Endothelial cell of umbilical vein (primary cell): ENCODE measurements at regions not wholly inside any gene's neighbourhood (a gene's known extent, or its start where the extent isn't known, plus 50 kb on each side); places are given as distances from the start of the nearest gene placed in this dataset.

Source experiments
- BruUV-seq: library from RNA; stranded (reverse); fragments of 400-500 nt; replicated peaks from 2 replicates; lab custom pipeline; 2021; lab: Mats Ljungman, UMichigan
- CTCF ChIA-PET: fragments of 300-600, 350-600 bp; sonication (Branson Sonifier 250); formaldehyde crosslinking; loops from one replicate; lab custom pipeline; 2021; ENCODE audit warnings: antibody characterized with exemption, inconsistent platforms; lab: Charles Lee
- POLR2A ChIA-PET: fragments of 300-600, 350-600 bp; sonication (Branson Sonifier 250); formaldehyde crosslinking; loops from one replicate; lab custom pipeline; 2021; ENCODE audit warnings: antibody characterized with exemption, inconsistent platforms; lab: Charles Lee
- DNase-seq: peaks from one replicate; pipeline ENCODE4 v3.0.0-alpha.2; 2011; ENCODE audit warnings: low read depth, low spot score
- FAIRE-seq: peaks from 2 replicates; lab custom pipeline; 2011; peaks lifted over from hg19 to GRCh38; lab: Jason Lieb, UNC
- H2AFZ ChIP-seq: 2 replicates; pipeline ENCODE4 v1.6.0; 2012; ENCODE audit warnings: low read depth, low read length, control low read depth, inconsistent platforms
- H3K27ac ChIP-seq: 2 replicates; pipeline ENCODE4 v1.5.1; 2011; ENCODE audit warnings: low read depth, mild to moderate bottlenecking, control low read depth, low read length, moderate library complexity; ENCODE audit not compliant: insufficient read depth
- H3K27me3 ChIP-seq, 2 experiments: 2 replicates each; pipeline versions ENCODE4 v1.6.0 to v1.6.1; 2011; ENCODE audit warnings: low read length in 2 of 2, mixed read lengths in 1 of 2; ENCODE audit not compliant: control insufficient read depth in 2 of 2, insufficient read depth in 2 of 2
- H3K36me3 ChIP-seq, 2 experiments: 2 replicates in 1 of 2; 3 replicates in 1 of 2; pipeline ENCODE4 v1.5.1; 2011; ENCODE audit warnings: low read length in 2 of 2, mild to moderate bottlenecking in 1 of 2, moderate library complexity in 1 of 2; ENCODE audit not compliant: control insufficient read depth in 2 of 2, insufficient read depth in 2 of 2; ENCODE audit errors: extremely low read depth in 1 of 2
- H3K4me1 ChIP-seq: 3 replicates; pipeline ENCODE4 v1.5.1; 2011; ENCODE audit warnings: mild to moderate bottlenecking, low read length; ENCODE audit not compliant: control insufficient read depth, insufficient read depth; ENCODE audit errors: extremely low read depth
- H3K4me2 ChIP-seq: 2 replicates; pipeline ENCODE4 v1.6.1; 2011; ENCODE audit warnings: low read length, control low read depth, mixed read lengths; ENCODE audit not compliant: insufficient read depth
- H3K4me3 ChIP-seq, 3 experiments: fragments of 200-600 bp in 1 of 3; sonication (generic), shearing (Covaris generic) in 1 of 3; replicated peaks in 1 of 3; 2 replicates each; pipeline ENCODE4 v1.5.1; 2011 to 2016; ENCODE audit warnings: control low read depth in 3 of 3, low read length in 3 of 3, mild to moderate bottlenecking in 2 of 3, inconsistent platforms in 1 of 3, low read depth in 1 of 3, moderate library complexity in 1 of 3; ENCODE audit not compliant: insufficient read depth in 1 of 3
- H3K79me2 ChIP-seq: 2 replicates; pipeline ENCODE4 v1.6.0; 2012; ENCODE audit warnings: low read length, inconsistent platforms; ENCODE audit not compliant: control insufficient read depth, insufficient read depth
- H3K9ac ChIP-seq: replicated peaks from 2 replicates; pipeline ENCODE3; 2011; ENCODE audit warnings: low read length, control low read depth; ENCODE audit not compliant: insufficient read depth; ENCODE audit errors: extremely low read depth
- H3K9me1 ChIP-seq: replicated peaks from 3 replicates; pipeline ENCODE4 v1.6.0; 2011; ENCODE audit warnings: mild to moderate bottlenecking, low read length; ENCODE audit not compliant: control insufficient read depth, insufficient read depth; ENCODE audit errors: extremely low read depth
- H3K9me3 ChIP-seq: replicated peaks from 2 replicates; pipeline ENCODE4 v1.5.1; 2012; ENCODE audit warnings: low read length, inconsistent platforms; ENCODE audit not compliant: control insufficient read depth, insufficient read depth
- H4K20me1 ChIP-seq: replicated peaks from 2 replicates; pipeline ENCODE3; 2011; ENCODE audit warnings: mild to moderate bottlenecking, low read length; ENCODE audit not compliant: control insufficient read depth, insufficient read depth; ENCODE audit errors: extremely low read depth
- CTCF ChIP-seq, 2 donors: IDR thresholded peaks; 1 replicate in 1 of 2; 2 replicates in 1 of 2; pipeline ENCODE4 v1.5.1; 2011; ENCODE audit warnings: low read length in 2 of 2, mild to moderate bottlenecking in 2 of 2, moderate library complexity in 2 of 2, control low read depth in 1 of 2, inconsistent platforms in 1 of 2, low read depth in 1 of 2; ENCODE audit not compliant: insufficient read depth in 1 of 2; ENCODE audit errors: extremely low read depth in 1 of 2
- EZH2 ChIP-seq: IDR thresholded peaks from 2 replicates; pipeline ENCODE4 v1.6.1; 2012; ENCODE audit warnings: borderline replicate concordance, low read depth, mild to moderate bottlenecking, moderate library complexity, low read length, inconsistent platforms; ENCODE audit not compliant: severe bottlenecking
- FOS ChIP-seq: IDR thresholded peaks from 2 replicates; pipeline ENCODE4 v1.6.1; 2011; ENCODE audit warnings: mild to moderate bottlenecking, low read length, moderate library complexity, borderline replicate concordance; ENCODE audit not compliant: insufficient read depth
- GATA2 ChIP-seq: IDR thresholded peaks from 2 replicates; pipeline ENCODE4 v1.7.0; 2011; ENCODE audit warnings: low read depth, mild to moderate bottlenecking, moderate library complexity, mixed read lengths, low read length; ENCODE audit not compliant: insufficient read length, insufficient read depth
- JUN ChIP-seq: IDR thresholded peaks from 2 replicates; pipeline ENCODE4 v1.6.1; 2011; ENCODE audit warnings: borderline replicate concordance, low read depth; ENCODE audit not compliant: insufficient read length, insufficient read depth
- MAX ChIP-seq: IDR thresholded peaks from 2 replicates; pipeline ENCODE4 v1.6.1; 2011; ENCODE audit not compliant: insufficient read depth, insufficient read length
- MYC ChIP-seq: IDR thresholded peaks from one replicate; pipeline ENCODE4 v1.6.1; 2011; ENCODE audit warnings: mild to moderate bottlenecking, low read depth, low read length
- POLR2A ChIP-seq: IDR thresholded peaks from 2 replicates; pipeline ENCODE4 v1.6.1; 2012; ENCODE audit warnings: low read depth, mild to moderate bottlenecking, control low read depth, low read length
- POLR2AphosphoS5 ChIP-seq: IDR thresholded peaks from 2 replicates; pipeline ENCODE4 v1.6.1; 2012; ENCODE audit warnings: low read depth, mild to moderate bottlenecking, control low read depth, low read length, moderate library complexity; ENCODE audit not compliant: insufficient read depth
- dilution Hi-C: fragments of 300-500 bp; cut with MboI; formaldehyde crosslinking; loops from one replicate; pipeline ENCODE4 v1.15.0; 2019; ENCODE audit warnings: low sequenced_read_pairs; ENCODE audit not compliant: extremely low pct_ligation_motif_present
- intact Hi-C: fragments of 100-400 bp; cut with micrococcal nuclease; formaldehyde crosslinking; loops from one replicate; pipeline ENCODE4 v1.10.0; 2022

GRCh38 chr2:733495-733894 is 56.3 kb upstream of the TMEM18 start:
- Histone ChIP-seq H2AFZ (no peak overlapping the region), H3K4me1 (no peaks in the 10 kb centered on the region), H3K4me3 (no peak overlapping the region), H3K9ac (no peak overlapping the region), H4K20me1 (no peaks in the 10 kb centered on the region), H3K27me3 (no peaks in the 10 kb centered on the region), H3K9me1 (no peaks in the 10 kb centered on the region), H3K27ac (no peak overlapping the region), H3K9me3 (no peaks in the 10 kb centered on the region), H3K79me2 (no peaks in the 10 kb centered on the region), H3K36me3 (no peaks in the 10 kb centered on the region), H3K4me2 (no peak overlapping the region)
- POLR2A ChIA-PET = no interaction called here
- DNase-seq = no peak
- dilution Hi-C loops = no loop called here
- intact Hi-C loops = no loop called here
- no peak for TF ChIP-seq MAX
- no peak for TF ChIP-seq FOS
- TF ChIP-seq EZH2 = no peak
- no peak for TF ChIP-seq POLR2A
- TF ChIP-seq MYC = no peak
- no peak for TF ChIP-seq JUN
- no peak for TF ChIP-seq POLR2AphosphoS5
- no peak for TF ChIP-seq GATA2
- TF ChIP-seq CTCF (IDR thresholded peaks at IDR 0.05; ENCODE audit: extremely low read depth in 1 of 2, insufficient read depth in 1 of 2, low read depth in 1 of 2, low read length in 2 of 2) = no peak
- BruUV-seq = no TSS peak
- CTCF ChIA-PET = no interaction called here
- no peak for FAIRE-seq
